ENCODE measurements at regions not wholly inside any gene's neighbourhood (a gene's known extent, or its start where the extent isn't known, plus 50 kb on each side); places are given as distances from the start of the nearest gene placed in this dataset.

DNA sequence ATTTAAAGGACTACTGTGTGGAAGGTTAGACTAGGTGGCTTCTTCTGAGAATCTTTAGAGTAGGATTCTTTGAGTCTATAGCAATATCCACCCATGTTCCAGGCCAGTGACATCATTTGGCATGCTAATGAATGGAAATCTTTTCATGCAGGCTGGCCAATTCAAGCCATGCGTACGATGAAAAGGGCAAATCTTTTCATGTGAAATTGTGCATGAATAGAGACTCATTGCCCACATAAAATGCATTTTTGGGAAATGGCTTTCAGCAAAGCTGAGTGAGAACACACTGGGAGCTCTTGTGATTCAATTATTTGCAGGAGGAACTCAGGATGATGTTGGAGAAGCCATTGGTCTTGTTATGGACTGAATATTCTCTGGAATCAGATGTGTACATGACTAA is 324.9 kb upstream of the DAB1 start:
- TF ChIP-seq, protein P1, sequence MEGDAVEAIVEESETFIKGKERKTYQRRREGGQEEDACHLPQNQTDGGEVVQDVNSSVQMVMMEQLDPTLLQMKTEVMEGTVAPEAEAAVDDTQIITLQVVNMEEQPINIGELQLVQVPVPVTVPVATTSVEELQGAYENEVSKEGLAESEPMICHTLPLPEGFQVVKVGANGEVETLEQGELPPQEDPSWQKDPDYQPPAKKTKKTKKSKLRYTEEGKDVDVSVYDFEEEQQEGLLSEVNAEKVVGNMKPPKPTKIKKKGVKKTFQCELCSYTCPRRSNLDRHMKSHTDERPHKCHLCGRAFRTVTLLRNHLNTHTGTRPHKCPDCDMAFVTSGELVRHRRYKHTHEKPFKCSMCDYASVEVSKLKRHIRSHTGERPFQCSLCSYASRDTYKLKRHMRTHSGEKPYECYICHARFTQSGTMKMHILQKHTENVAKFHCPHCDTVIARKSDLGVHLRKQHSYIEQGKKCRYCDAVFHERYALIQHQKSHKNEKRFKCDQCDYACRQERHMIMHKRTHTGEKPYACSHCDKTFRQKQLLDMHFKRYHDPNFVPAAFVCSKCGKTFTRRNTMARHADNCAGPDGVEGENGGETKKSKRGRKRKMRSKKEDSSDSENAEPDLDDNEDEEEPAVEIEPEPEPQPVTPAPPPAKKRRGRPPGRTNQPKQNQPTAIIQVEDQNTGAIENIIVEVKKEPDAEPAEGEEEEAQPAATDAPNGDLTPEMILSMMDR (IDR thresholded peaks at IDR 0.05): no peak
- TF ChIP-seq POLR2A (IDR thresholded peaks at IDR 0.05): no peak

Data from Peyer's patch (tissue), 4 donors.